Stimulated activated CD4-positive, alpha-beta T cell treated with anti-CD3 and anti-CD28 coated beads, Interleukin-1b, Interleukin-23, amount 100 ng/mL, for 48 hours (primary cell): ENCODE measurements at regions not wholly inside any gene's neighbourhood (a gene's known extent, or its start where the extent isn't known, plus 50 kb on each side); places are given as distances from the start of the nearest gene placed in this dataset.
"Not testable (repeated sequence)": the region's sequence is repeated elsewhere in the genome, so short reads cannot be mapped to it uniquely, and the experiment has no call there.

Experiments
- DNase-seq: peaks from one replicate; pipeline ENCODE4 v3.0.0-alpha.2; 2020

DNA sequence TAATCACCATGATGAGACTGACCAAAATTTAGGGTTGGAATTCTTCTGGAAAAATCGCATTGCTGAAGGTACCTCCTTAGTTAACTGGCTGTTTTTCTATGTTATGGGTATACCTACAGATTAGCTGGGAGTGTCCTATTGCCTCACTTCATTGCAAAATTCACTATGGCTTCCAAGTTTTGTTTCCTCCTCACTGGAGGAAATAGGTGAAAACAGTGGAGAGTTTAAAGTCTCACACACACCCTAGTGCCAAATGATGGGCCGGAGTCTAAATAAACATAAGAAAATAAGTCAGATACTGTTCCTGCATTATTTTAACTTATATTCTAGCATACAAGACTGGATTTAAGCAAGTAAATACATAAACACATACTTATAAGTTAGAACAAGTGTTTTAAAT lies 98.2 kb downstream of the AHR start:
- DNase-seq, result no peak

DNA sequence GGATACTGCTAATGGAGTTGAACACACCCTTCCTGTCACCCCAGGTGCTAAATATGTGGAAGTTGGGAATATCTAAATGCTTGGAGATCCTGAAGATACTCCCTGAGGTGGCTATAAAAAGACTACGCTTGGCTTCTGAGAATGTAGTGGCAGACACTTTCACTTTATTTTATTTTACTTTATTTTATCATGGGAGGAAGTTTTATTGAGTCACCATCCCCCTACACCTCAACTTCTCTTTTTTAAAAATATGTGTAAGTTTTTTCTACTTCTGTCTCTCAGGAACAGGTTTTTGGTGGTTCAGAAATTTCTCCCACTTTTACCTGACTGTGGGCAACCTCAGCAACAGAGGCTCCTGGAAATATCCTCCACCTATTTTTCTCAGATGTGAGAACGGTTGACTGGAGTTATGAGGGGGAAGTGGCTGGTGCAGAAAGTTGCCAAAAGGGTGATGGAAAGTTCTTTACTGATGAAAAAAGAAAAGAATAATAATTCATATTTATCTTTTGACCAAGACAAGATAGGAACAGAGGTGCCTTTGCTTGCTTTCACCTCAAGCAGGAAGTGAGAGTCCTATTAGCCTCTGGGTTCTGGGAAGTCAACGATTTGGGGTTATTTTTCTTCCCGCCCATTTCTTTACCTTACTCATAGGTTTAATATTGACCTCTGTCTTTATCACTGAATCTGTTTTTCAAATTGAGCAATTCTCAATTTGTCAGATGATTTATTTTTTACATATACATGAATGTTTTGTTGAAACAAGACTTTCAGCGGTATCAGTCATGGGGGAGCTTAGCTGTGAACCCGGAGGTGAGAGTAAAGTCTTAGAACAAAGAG lies 103.6 kb downstream of the AHR start:
- DNase-seq, result peak; percentile 10

DNA sequence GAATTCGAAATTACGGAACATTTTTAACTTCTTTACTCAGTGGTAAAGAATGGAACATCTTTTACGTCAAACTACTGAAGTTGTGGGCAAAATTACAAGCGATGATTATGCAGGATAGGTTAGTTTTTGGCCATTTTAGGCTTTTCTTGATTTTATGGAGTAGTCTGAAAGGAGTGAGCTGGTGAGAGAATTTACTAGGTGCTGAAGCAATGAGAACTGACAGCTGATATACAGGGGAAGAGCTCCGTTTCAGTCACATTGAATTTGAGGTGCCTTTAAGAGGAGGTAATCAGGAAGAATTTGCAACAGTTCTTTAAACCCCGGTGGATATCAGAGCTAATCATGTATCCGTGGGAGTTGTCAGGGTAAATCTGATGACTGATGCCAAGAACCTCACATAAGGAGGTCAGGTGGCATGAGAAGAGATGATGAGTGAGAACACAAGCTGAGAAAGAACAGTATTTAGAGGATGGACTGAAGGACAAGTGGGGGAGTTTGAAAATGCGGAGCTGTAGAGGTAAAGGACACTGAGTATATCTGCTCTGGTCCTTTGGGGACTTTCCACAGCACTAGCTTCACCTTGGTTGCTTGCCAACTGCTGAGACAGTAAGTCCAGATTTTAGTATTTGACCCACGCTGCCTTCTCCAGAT lies 104.3 kb downstream of the AHR start:
- DNase-seq, result peak; percentile 2

DNA sequence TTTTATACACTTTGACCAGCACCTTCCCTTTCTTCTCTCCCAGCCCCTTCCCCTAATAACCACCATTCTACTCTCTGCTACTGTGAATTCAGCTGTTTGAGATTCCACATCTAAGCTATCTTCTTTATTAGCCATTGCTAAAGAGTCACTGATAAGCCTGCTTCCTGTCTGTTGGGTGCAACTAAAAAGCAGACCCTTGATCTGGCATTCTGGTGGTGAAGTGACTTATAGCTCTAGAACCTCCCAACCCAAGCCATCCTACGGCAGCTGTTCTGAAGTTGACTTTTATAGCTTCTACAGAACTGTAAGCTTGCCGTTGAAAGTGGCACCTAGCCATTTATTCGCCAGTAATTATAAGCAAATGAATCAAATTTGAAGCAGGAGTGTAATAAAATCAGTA lies 105.6 kb downstream of the AHR start:
- no peak for DNase-seq

DNA sequence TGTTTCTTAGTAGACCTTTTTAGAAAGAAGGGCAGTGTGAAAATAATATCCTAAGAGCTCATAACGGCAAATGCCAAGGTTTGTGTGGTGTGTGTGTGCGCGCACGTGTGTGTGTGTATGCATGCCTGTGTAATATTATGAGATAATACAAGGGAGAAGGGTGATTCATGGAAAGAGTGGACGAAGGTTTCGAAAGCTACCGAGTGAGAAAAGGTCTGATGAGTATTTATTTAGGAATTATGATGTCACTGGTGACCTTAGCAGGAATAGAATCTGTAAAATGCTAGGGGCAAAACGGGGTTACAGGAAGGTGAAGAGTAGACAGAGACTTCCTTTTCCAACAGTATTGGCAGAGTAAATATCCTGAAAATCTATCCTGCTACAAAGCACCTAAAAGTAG lies 107.3 kb downstream of the AHR start:
- DNase-seq, result no peak

DNA sequence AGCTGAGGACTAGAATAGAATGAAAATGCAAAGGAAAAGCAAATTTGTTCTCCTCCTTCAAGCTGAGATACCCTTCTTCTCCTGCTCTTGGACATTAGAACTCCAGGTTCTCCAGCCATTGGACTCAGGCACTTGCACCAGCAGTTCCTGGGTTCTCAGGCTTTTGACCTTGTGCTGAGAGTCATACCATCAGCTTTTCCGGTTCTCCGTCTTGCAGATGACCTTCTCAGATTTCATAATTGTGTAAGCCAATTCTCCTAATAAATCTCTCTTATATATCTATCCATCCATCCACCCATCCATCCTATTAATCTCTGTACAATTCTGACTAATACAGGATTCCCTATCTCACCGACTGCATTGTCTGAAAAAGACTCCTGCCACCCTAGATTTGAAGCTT lies 108.3 kb downstream of the AHR start:
- no peak for DNase-seq

DNA sequence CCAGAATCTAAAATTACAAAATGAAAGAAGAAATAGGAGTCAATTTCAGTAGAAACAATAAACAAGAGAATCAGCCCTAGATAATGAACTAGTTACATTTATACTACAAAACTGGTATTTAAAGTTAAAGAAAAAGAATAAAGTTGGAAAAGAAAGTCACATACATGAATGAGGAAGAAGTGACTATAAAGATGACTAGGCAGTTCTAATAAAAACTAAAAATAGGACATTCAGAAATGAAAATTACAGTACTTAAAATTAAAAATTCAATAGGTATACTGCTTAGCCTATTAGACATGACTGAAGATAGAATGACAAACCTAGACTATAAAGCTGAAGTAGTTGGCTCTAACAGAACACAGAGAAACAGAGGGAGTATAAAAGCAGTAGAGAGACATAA lies 108.8 kb downstream of the AHR start:
- DNase-seq, result no peak

DNA sequence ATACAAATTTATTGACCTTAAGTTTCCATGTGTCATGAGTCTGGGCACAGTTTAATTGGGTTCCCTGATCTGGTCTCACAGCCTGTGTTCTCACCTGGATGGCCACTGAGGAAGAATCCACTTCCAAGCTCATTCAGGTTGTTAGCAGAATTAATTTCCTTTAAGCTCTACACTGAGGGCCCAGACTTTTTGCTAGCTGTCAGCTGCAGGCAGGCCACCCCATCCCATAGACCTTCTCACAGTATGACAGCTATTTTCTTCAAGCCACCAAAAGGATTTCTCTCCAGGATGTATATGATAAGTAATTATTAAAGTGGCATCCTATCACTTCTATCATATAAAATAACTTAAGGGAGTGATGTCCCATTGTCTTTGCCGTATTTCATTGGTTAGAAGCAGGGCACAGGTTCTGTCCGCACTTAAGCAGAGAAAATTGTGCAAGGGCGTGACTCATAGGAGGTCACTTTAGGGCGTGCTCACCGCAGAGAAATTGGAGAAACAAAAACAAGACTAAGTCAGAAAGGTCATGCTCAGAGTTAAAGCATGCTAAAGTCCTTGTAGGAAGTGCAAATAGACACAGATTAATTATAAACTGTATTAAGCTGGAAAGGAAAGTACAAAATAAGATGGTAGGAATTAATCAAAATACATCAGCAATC lies 109.9 kb downstream of the AHR start:
- DNase-seq, result no peak

DNA sequence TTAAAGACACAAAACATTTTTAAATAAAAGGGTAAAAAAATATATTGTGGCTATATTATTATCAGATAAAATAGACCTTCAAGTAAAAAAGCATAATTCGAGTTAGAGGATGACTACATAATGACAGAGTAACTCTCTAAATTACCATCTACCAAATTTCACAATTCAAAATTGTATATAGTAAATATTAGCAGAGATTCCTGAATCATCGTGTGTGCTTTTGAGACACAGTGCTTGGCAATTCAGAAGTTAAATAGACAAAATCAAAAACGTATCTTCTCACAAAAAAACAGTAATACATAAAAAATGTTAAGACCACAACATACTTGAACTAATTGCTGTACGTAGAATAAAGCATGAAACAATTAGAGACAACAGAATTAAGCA lies 110.4 kb downstream of the AHR start:
- DNase-seq, result no peak

DNA sequence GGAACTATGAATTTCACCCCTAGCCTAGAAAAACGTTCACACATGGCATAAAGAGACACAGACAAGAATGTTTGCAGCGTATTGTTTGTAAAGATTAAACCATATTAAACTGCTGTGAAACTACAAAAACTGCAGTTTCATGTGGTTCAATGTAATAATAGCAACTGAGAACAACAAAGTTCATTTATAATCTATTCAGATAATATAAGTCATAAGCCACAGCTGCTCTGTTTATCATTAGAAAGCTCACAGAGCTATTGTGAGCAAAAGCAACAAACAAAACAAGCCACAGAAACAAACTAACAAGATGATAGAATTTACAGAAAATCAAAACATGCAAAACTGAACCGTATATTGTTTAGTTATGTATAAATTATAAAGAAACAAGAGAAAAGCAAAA lies 113.5 kb downstream of the AHR start:
- DNase-seq, result no peak

DNA sequence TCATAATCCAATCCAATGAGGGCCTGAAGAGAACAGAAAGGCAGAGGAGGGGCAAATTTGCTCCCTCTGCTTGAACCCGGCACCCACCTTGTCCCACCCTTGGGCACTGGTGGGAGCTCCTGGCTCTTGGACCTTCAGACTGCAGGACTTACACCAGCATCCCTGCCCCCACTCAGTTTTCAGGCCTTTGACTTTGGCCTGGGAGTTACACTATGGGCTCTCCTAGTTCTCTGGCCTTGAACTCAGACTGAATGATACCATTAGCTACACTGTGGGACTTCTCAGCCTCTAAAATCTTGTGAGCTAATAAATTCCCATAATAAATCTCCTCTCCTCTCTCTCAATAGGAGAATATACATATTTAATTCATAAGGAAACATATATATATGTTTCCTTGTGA lies 114.4 kb downstream of the AHR start:
- DNase-seq, result no peak

DNA sequence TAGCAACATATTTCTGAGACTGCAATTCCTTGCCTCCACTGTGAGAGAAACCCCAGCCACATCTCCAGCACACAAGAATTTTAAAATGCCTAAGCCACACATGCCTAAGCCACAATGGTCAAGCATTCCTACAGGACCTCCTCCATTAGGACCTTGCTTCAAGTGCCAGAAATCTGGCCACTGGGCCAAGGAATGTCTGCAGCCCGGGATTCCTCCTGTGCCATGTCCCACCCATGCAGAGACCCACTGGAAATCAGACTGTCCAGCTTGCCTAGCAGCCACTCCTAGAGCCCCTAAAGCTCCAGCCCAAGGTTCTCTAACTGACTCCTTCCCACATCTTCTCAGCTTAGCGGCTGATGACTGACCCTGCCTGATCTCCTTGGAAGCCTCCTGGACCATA lies 117.5 kb downstream of the AHR start:
- DNase-seq, result no peak

DNA sequence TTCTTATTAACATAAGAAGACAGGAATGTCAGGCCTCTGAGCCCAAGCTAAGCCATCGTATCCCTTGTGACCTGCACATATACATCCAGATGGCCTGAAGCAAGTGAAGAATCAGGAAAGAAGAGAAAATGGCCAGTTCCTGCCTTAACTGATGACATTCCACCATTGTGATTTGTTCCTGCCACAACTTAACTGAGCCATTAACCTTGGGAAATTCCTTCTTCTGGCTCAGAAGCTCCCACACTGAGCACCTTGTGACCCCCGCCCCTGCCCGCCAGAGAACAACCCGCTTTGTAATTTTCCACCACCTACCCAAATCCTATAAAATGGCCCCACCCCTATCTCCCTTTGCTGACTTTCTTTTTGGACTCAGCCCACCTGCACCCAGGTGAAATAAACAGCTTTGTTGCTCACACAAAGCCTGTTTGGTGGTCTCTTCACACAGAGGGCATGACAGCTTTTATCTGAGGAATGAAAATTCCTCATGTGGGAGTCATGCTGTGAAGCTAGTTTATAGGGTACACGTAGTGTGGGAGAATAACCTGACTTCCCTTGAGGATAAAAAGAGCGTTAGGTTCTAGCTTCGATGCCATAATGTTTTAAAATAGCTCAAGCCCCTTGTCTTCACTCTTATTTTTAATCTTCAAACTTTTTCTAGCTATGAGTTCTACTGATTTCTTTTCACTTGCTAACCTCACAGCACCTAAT lies 122.0 kb downstream of the AHR start:
- DNase-seq, result not testable (repeated sequence)

DNA sequence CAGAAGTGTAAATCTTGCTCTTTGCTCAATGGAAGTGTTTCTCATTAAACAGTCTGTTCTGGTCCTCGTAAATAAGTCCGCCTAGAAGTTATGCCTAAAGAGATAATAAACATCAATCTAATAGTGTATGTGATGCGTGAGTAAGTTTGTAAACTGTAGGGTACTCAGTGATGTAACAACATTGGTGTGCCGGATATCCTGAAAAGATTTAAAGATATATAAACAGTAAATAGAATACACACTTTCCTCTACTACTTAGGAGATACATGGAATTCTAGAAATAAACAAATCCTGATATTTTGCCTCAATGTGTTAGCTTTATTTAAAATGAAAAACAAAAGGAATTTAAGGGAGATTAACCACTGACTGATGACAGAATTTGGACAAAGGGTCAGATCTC lies 123.5 kb downstream of the AHR start:
- DNase-seq, result no peak

DNA sequence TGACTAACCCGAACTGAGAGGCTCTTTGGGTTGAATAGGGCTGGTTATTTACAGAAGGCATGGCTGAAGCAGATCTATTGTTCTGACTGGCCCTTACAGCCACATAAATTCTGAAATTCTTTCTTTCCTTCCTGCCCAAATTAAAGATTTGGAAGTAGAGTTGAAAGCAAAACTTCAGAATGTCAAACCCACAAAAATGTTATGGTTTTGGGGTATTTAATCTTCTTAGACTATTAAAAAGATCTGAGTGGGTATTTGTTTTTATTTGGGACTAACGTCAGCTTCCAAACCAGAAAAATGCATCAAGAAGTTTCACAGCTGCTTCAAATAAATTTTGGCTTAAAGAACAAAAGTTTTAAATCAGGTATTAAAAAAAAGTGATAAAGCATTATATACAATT lies 124.5 kb downstream of the AHR start:
- no peak for DNase-seq

DNA sequence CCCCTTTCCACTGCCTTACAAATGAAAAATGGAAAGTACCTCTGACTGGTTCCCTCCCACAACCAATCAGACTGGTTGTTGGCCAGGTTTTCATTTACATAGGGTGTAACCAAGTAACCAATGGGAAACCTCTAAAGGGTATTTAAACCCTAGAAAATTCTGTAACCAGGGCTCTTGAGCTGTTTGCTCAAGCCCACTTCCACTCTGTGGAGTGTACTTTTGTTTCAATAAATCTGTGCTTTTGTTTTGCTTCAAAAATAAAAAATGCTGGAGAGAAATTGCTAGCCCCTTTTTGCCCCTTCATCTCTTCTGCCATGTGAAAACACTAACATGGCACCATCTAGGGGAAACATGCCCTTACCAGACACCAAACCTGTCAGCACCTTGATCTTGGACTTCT lies 129.5 kb downstream of the AHR start:
- DNase-seq, result no peak

DNA sequence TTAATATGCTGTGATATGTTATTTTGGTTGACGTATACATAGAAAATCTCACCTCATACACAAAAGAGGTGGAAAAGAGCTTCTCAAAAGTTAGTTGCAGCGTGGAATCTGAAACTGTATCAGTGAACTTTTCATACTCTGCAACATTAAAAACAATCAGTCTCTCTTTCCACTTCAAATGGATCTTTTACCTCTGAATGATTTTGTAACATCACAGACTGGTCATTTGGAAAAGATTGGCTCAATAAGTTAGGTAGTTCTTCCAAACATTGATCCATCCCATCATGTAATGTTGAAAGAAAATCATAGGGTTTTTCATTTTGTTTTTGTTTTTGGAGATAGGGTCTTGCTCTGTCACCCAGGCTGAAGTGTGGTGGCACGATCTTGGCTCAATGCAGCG lies 131.1 kb downstream of the AHR start:
- DNase-seq, result no peak

DNA sequence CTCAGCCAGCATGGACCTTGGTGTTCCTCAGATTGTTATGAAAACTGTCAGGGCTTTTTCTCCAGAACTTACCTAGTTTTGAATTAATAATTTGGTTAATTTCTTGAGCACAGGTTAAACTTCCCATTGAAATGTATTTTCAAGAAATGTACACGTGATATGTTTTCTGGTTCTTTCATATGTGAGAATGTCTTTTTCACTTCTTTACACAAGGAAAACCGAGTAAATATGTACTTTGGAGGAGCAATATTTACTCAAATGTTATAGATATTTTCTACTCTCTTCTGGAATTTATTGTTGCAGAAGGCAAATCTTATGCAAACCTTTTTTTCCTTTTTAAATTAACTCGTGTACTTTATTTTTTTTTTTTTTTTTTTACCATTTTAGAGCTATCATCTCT lies 134.3 kb downstream of the AHR start:
- DNase-seq, result no peak

DNA sequence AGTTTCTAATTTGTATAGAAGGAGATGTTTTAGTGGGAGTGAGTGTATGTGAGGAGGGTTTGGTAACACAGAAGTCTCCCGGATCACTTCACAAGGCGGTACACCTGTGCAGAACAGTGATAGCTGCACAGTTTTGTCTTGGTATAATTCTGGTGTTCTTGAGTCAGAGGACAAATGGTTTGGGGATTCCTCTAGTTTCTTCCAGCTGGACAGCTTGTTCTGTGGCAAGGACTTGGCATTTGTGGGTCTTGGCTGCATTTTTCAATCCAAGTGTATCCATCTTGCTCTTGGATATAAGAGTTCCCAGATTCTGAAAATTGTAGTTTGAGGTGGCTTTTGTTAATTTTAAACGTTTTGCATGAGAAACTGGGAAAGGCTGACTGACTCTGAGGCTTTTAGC lies 135.7 kb downstream of the AHR start:
- DNase-seq, result no peak

DNA sequence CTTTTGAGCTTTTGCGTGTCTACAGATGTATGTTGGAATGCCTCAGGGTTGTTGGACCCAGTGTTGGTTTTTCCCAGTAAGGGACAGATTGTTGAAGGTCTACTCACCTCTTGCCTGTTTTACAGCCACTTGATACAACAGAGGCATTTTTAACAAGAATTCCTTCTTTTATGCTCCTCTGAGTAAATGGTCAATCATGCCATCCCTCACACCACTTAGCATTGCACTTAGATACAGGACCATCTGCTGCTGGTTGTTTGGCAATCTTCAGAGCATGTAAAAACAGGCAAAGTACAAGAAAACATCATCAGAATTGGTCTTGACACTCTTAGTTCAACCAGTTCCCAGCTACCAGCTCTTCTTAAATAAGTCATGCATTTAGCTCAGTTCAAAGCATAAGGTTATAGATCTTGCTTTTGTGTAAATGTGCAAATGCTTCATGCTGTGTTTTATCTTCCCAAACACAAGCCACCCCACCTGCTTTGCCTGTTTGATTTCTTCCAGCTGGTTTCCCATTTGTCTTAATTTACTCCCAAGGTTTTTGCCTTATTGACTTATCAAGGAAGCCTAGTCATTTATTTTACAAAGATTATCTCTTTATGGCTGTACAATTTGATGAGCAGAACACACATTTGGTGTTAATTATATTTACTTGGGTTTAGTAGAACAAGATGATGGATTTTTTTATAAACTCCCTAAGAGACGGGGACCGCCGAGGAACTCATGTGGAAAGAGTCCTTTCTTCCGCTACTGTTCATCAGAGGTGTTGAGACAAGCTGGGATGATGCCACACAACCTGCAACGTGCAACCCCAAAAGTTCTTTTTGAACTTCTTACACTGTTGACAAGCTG lies 136.6 kb downstream of the AHR start:
- no peak for DNase-seq

DNA sequence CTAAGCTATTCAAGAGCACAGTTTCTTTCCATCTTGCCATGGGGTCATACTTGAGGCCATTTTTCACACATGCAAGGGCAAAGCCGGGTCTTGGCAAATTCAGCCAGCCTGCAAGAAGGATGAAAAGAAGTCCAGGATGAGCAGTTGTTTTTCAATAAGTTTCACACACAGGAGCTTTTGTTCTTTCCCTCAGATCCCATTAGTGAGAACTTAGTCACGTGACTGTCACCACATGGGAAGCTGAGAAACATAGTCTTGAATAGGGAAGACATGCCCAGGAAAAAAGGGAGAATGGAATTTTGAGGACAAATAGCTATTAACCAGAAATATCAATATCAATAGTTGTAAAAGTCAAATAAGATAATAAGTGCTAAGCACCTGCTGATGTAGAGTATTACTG lies 137.7 kb downstream of the AHR start:
- DNase-seq, result no peak

DNA sequence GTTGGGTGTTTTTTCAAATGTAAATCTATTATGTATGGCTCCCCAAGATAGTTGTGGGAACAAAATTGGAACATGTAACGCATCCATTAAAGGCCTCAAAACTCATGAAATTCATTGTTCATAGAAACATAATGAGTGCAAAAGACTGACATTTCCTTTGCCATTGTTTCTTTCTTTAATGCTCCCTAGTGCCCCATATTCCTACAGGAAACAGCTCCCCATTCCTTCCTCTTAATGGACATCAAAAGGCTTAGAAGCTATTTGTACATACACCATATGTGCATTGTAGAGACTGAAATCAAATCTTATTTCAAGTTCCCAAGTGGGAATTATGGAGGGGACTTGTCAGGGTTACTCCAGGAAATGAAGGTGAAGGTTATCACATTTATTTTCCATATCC lies 139.1 kb downstream of the AHR start:
- DNase-seq, result no peak
